C4-2B (cell line): ENCODE measurements at regions not wholly inside any gene's neighbourhood (a gene's known extent, or its start where the extent isn't known, plus 50 kb on each side); places are given as distances from the start of the nearest gene placed in this dataset.

Source experiments
- CTCF ChIP-seq: fragments of 450-650 bp; conservative IDR thresholded peaks from 2 replicates; pipeline ENCODE4 v1.5.1; 2017; ENCODE audit warnings: mild to moderate bottlenecking
- ZFX ChIP-seq: fragments of 450-650 bp; IDR thresholded peaks from 2 replicates; pipeline ENCODE4 v1.6.1; 2017

GRCh38 chr10:4354382-4354812 is 471.6 kb upstream of the AKR1E2 start:
- TF ChIP-seq CTCF (no peak), ZFX (no peak)
